ENCODE measurements at regions not wholly inside any gene's neighbourhood (a gene's known extent, or its start where the extent isn't known, plus 50 kb on each side); places are given as distances from the start of the nearest gene placed in this dataset.
A peak's percentile ranks its signal among the peaks of the same experiment; 100 is the strongest.

GRCh38 chr7:119408596-119408995 lies 864.4 kb upstream of the KCND2 start:
- TF ChIP-seq CTCF (IDR thresholded peaks at IDR 0.05; ENCODE audit: insufficient read depth, low read length) (no peak), GABPA (IDR thresholded peaks at IDR 0.05; ENCODE audit: low read depth) (no peak), REST (IDR thresholded peaks at IDR 0.05; ENCODE audit: insufficient replicate concordance, low read depth) (no peak), POLR2AphosphoS5 (IDR thresholded peaks at IDR 0.05; ENCODE audit: low read depth) (no peak), SPI1 (IDR thresholded peaks at IDR 0.05; ENCODE audit: borderline replicate concordance, low read depth) (no peak)
- Histone ChIP-seq H3K4me3 (replicated peaks; ENCODE audit: insufficient read depth, low read length) (no peak overlapping the region), H3K27me3 (ENCODE audit: insufficient read depth, poor library complexity, severe bottlenecking) (no peaks in the 10 kb centered on the region), H3K27ac (replicated peaks) (no peak overlapping the region)
- no peak for DNase-seq (ENCODE audit: low read depth in 1 of 2, low spot score in 1 of 2)

GRCh38 chr7:119413314-119413805 lies 859.6 kb upstream of the KCND2 start:
- no peak overlapping the region for H3K4me3 ChIP-seq (replicated peaks; ENCODE audit: insufficient read depth, low read length)
- H3K27me3 ChIP-seq (ENCODE audit: insufficient read depth, poor library complexity, severe bottlenecking) = no peaks in the 10 kb centered on the region
- no peak for DNase-seq (ENCODE audit: low read depth in 1 of 2, low spot score in 1 of 2)
- H3K27ac ChIP-seq (replicated peaks) = no peak overlapping the region
- TF ChIP-seq POLR2AphosphoS5 (IDR thresholded peaks at IDR 0.05; ENCODE audit: low read depth) (no peak), REST (IDR thresholded peaks at IDR 0.05; ENCODE audit: insufficient replicate concordance, low read depth) (no peak), GABPA (IDR thresholded peaks at IDR 0.05; ENCODE audit: low read depth) (no peak), CTCF (IDR thresholded peaks at IDR 0.05; ENCODE audit: insufficient read depth, low read length) (no peak), SPI1 (IDR thresholded peaks at IDR 0.05; ENCODE audit: borderline replicate concordance, low read depth) (no peak)

GRCh38 chr7:119415682-119416081 lies 857.3 kb upstream of the KCND2 start:
- no peak overlapping the region for H3K27ac ChIP-seq (replicated peaks)
- TF ChIP-seq REST (IDR thresholded peaks at IDR 0.05; ENCODE audit: insufficient replicate concordance, low read depth) (peak; percentile 73), POLR2AphosphoS5 (IDR thresholded peaks at IDR 0.05; ENCODE audit: low read depth) (no peak), GABPA (IDR thresholded peaks at IDR 0.05; ENCODE audit: low read depth) (no peak)
- no peak for DNase-seq (ENCODE audit: low read depth in 1 of 2, low spot score in 1 of 2)
- no peaks in the 10 kb centered on the region for H3K27me3 ChIP-seq (ENCODE audit: insufficient read depth, poor library complexity, severe bottlenecking)
- no peak overlapping the region for H3K4me3 ChIP-seq (replicated peaks; ENCODE audit: insufficient read depth, low read length)
